NCI-H774 (cell line): ENCODE measurements at regions not wholly inside any gene's neighbourhood (a gene's known extent, or its start where the extent isn't known, plus 50 kb on each side); places are given as distances from the start of the nearest gene placed in this dataset.

Experiments used
- DNase-seq: peaks from one replicate; lab custom pipeline; 2025; lab: John Stamatoyannopoulos, UW

GRCh38 chr2:105593221-105593967 lies 151.3 kb upstream of the NCK2 start:
- DNase-seq, result no peak

DNA sequence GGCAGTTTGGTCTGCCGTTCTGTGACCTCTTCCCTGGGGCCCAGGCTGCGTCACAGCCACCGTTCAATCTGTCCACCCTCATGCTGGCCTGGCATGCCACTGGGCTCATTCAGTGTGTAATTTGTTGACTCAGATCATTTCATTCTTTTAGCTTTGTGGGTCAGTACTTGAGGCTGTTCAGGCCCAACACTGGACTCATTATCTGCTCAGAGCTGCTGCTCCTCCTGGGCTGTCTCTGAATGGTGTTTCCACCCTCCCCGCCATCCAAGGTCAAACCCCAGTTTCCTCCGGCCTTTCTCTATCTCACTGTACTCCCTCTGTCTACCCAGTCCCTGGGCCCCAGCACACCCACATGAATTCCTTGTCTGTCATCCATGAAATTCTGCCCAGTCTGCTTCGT lies 152.4 kb upstream of the NCK2 start:
- DNase-seq, result no peak

DNA sequence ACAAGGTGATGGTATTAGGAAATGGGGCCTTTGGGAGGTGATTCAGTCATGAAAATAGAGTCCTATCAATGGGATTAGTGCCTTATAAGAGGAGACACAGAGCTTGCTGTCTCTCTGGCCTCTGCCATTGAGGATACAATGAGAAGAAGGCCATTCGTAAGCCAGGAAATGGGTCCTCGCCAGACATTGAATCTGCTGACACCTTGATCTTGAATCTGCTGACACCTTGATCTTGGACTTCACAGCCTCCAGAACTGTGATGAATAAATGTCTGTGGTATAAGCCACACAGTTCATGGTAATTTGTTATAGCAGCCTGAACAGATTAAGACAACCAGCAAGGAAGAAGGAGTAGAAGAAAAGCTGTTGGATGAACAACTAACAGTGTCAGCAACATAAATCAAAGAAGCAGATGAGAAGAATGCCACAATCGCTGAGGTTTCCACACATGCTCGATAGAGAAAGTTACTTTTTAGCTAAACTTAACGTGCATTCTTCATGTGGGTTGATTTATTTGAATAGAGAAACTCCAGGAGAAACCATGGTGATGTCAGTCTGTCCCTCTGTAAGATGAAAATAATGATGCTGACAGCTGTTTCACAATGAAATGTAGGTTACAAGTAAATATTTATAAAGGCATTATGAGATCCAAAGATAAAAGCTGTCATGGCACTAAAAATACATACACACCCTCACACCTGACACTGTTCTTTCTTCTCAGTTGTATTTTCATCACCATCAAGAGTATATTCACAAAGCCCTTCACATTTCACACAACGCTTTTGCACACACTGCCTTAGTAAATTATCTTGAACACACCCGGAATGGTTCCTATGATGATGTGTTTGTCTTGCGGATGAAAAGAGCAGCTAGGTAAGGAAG lies 153.7 kb upstream of the NCK2 start:
- DNase-seq, result peak; percentile 66

DNA sequence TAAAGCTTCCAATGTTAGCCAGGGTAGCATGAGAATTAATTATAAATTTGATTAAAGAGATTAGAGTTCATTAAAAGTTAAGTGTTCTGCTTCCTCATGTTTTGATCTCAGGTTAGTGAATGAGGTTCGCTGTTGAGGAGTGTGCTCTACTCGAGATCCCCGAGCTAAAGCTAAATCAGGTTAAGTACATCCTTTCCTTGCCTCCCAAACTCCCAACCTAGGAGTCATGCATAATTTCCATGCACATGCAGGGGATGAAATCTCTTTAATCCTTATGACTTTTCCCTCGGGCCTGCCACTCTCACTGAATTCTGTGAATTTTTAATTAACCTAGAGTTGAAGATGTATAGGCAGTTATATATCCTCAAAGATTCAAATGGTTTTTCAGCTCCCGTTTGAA lies 156.1 kb upstream of the NCK2 start:
- no peak for DNase-seq

DNA sequence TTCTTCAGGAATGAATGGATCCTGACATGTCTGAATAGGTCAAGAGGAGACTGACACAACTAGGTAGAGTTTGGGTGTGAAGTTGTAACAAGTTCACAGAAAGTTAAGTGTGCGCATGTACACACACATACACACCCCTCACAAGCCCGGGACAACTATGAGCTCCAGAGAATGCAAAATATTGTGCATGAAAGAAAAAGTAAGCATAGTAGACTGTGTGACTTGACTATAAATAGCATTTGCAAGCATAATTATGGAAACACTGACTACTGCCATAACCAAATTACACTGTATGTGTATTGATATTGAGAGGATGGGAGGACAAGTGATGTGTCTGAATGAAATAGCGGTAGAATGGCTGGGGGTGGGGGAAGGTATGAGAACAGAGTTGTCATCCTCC lies 157.1 kb upstream of the NCK2 start:
- no peak for DNase-seq

GRCh38 chr2:105584435-105585010 lies 160.2 kb upstream of the NCK2 start:
- DNase-seq, result no peak

DNA sequence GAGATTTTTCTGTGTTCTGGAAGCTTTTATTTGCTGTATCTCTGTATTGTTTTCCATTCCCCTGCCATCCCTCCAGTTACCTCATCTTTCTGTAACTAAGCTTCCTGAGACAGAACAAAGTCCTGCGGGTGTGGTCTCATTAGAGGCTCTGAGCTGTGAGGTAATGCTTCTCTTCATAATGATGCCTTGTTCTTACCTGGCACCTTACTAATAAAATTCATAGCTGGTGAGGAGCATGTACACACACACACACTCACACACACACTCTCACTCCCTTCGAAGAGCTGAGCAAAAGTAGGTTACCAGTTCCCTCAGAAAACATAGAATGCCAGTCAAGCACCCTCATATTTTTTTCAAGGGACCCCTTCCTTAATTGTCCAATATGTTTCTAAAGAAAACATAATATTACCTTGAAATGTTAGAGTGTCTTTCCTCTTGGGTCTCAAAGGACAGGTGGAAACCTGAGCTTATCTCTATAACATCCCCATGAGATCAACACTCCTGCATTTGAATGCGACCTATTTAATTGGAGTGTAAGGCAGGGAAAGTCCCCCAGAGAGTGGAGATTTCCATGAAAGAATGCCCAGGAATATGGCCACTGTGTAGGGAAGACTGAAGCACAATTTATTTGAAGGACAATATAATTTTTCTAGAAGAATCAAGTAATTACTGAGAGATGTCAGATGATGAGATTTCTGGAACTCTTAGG lies 161.6 kb upstream of the NCK2 start:
- no peak for DNase-seq

DNA sequence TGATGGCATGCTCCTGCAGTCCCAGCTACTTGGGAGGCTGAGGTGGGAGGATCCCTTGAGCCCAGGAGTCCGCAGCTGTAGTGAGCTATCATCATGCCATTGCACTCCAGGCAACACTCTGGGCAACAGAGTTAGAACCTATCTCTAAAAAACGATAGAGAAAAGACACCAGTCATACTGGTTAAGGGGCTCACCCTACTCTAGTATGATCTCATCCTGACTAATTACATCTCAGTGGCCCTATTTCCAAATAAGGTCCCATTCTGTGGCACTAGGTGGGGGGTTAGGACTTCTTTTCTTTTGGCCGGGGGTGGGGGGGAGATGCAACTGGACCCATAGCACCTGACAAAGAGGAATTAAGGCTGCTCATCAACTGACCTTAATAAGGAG lies 163.2 kb upstream of the NCK2 start:
- DNase-seq, result no peak

DNA sequence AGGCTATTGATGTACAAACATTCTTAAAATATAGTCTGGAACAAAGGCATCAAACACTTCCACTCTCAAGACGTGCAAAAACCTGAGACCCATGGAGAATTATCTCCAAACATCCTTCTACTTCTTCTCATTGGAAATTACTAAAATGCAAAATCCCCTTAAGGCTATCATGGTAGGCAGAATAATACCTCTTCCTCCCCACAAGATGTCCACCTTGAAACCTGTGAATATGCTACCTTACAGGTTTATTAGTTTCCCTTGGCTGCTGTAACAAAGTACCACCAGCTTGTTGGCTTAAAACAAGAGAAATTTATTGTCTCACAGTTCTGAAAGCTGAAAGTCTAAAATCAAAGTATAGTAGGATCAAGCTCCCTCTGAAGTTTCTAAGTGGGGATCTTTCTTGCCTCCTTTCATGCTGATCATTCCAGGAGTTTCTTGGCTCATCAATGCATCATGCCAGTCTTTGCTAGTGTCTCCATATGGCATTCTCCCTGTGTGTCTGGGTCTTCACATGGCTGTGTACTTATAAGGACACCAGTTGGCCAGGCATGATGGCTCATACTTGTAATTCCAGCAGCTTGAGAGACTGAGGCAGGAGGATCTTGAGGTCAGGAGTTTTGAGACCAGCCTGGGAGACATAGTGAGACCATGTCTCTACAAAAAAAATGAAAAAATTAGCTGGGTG lies 163.7 kb upstream of the NCK2 start:
- DNase-seq, result no peak

DNA sequence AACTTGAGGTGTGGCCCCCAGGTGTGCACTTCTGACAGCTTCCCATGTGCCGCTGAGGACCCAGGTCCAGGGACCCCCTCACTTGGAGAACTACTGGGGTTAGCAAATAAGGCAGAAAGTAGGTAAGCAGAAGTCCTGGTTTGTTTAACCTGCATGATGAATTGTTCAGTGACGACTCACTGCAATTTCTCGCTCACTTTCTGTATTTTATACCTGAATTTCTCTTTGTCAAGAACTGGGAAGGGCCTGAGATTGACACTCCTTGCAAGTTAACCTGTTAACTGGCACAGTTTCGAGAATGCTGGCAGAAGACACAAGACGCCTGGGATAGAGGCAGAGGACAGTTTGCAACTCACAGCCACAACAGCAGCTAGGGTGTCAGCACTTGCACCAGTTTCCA lies 164.5 kb upstream of the NCK2 start:
- DNase-seq, result no peak

DNA sequence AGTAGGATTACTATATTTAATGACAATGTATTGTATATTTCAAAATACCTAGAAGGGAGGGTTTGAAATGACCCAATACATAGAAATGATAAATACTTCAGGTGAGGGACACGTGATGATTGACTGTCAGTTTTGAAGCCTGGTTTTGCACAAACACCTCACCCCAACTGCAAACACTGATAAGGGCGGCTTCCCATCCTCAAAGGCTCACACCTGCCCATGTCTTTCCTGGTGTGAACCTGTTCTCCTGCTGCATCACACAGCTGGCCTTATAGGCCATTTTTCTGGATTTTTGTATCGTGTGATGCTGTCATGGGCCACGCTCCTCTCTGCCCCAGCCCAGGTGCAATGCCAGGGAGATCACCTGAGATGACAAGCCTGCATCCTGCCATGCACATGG lies 166.5 kb upstream of the NCK2 start:
- DNase-seq, result no peak

DNA sequence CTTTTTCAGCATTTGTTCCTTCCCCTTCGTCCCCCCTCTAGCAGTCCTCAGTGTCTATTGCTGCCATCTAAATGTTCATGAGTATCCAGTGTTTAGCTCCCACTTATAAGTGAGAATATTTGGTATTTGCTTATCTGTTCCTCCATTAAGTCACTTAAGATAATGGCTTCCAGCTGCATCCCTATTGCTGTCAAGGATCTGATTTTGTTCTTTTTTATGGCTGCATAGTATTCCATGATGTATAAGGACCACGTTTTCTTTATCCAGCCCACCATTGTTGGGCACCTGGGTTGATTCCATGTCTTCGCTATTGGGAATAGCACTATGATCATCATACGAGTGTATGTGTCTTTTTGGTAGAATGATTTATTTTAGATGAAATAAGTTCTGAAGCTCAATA lies 166.9 kb upstream of the NCK2 start:
- DNase-seq, result no peak

DNA sequence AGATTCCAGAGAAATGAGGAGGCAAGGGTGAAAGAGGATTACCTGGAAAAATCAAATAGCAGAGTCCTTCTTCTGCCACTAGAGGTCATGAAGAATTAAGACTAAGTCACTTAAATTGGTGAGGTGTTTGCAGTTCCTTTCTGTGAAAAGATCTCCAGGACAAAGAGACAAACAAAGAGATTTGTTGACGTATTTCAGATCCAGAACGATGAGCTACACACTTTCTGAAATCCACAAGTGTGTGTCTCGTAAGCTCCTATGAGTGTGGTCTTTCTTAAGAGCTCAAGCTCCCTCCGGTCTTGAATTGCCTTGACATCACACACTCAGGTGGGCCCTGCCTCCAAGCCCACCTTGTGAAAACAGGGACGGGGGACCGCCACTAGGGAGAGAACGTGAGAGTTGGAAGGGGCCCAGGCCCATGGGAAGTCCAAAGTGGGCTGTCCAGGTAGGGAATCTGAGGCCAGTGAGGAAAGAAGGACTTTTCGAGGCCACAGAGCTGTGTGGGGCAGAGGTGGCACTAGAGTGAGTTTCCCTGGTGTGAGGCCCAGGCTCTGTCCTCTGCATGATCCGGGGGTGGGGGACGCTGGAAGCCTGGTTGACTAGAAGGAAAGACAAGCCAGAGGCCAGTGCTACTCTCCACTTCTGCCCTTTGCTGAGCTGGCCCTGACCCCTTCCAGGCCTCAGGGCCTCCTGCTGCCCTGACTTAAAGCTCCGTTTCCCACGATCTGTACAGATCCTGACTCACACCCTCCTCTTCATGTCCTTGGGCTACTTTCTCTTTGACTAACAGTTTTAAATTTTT lies 168.1 kb upstream of the NCK2 start:
- DNase-seq, result peak; percentile 55

DNA sequence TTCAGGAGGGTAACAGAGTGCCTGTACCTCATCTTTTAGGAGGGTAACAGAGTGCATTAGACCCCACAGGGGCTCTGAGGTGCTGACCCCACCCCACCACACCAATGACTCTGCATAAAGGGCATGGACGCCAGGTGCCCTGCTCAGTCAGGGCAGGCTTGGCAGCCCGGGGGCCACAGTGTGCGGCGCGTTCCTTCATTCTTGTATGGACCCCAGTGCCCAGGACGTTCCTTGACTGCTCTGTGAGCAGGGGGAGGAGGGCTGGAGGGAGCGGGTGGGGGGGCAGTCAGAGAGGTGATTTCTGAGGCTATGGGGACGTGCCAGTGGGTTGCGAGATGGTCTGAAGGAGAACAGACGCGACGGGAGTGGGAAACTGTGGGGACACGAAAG lies 168.7 kb upstream of the NCK2 start:
- DNase-seq, result no peak

DNA sequence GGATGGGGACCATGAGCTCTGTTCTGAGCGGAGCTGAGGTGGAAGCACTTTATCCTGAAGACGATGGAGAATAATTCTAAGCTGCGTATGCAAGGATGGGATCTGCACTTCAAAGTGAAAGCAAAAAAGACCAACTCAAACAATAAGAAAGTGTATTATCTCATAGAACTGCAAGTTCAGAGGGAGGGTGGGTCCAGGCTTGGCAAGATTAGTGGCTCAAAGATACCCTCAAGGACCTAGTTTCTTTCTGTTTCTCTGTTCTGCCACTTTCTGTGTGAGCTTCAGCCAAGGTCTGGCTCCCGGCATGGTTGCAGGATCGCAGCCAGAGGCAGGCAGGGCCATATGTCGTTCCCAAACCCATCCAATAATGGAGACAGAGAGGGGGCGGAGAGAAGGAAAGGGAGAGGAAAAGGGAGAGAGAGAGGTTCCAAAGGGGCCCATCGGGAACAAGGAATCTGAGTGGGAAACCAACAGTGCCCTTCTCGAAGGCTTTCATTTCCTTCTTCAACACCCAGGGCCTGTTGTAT lies 169.2 kb upstream of the NCK2 start:
- no peak for DNase-seq

GRCh38 chr2:105574796-105575344 lies 169.8 kb upstream of the NCK2 start:
- DNase-seq, result no peak

DNA sequence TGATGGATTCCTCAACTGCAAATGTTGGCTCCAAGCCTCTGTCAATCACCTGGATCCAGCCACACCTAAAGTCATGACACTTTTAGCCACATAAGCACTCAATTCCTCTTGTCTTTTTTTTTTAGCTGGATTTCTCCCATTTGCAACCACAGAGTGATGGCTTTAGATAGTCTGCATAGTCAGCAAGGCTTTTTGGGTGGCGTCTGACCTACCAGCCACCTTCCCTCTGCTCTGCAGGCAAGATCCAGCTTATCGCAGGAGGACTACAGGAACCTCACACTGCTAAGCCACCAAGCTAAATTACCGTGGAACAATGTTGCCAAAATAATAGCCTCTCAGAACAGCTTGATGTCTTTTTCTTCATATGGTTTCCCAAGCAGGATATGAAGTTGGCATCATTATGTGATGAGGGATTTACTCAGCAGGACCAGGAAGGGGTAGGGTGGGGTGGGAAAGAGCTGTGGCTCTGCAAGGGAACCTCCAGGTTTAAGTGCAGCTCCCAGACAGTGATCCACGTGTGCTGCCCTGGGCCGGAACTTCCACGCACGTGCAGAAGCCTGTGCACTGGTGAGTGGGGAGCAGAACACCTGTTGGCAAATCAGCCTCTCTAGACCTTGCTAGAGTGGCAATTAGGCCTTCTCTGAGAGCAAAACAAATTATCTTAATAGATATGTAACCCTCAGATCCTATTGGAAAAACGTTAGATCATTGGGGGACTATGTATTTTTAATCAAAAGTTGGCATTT lies 170.6 kb upstream of the NCK2 start:
- peak; percentile 49 for DNase-seq

DNA sequence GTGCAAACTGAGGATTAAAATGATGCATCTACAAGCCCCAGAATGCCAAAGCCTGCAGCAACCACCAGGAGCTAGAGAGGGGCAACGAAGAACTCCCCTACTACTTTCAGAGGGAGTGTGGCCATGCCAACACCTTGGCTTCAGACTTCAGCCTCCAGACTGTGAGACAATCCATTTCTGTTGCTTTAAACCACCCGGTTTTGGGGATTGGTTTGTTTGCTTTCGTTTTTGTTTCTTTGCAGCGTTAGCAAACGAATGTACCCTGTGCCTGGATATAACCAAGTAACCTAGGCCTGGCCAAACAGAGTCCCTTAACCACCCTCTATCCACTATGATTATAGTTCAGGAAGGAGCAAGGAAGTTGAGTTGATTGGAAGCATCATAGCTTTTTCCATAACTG lies 171.2 kb upstream of the NCK2 start:
- no peak for DNase-seq

DNA sequence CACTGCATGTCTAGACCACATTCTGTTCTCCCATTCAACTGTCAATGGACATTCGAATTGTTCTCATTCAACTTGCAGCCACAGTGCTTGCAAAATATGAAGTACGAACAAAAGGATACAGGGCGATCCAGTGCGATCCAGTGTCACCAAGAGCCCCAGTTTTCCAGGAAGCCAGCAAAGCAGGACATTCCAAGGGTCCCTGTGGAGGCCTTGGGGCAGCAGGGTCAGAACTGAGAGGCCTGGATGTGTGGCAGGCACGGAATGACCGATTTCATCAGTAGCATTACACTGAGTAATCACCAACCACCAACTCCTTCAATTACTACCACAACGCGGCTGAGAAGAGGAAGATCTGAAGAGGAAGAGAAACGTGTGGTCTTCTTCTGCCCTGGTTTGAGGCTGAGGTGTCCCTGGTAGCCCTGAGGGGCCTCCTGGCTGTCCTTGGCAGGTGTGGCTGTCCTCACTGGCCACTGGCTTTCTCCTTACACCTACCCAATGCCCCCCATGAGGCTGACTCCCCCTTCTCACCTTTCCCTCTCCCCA lies 172.7 kb upstream of the FHL2 start:
- no peak for DNase-seq

- DNase-seq, result no peak
These were observed 171.9 kb upstream of the FHL2 start for GRCh38 chr2:105570757-105571156.
